Nephron progenitor cell (in vitro differentiated cells): ENCODE measurements at regions not wholly inside any gene's neighbourhood (a gene's known extent, or its start where the extent isn't known, plus 50 kb on each side); places are given as distances from the start of the nearest gene placed in this dataset.

Experiments used
- DNase-seq: peaks from one replicate; pipeline ENCODE4 v3.0.0; 2021
- H3K27ac Mint-ChIP-seq: 2 replicates; pipeline ENCODE4 v1.8.0; 2021; ENCODE audit warnings: mild to moderate bottlenecking, moderate library complexity, mixed read lengths
- H3K27me3 Mint-ChIP-seq: 2 replicates; pipeline ENCODE4 v1.8.0; 2021; ENCODE audit warnings: mild to moderate bottlenecking, low read depth, mixed read lengths; ENCODE audit not compliant: poor library complexity
- H3K36me3 Mint-ChIP-seq: 2 replicates; pipeline ENCODE4 v1.8.0; 2021; ENCODE audit warnings: low read depth, mixed read lengths
- H3K4me1 Mint-ChIP-seq: 2 replicates; pipeline ENCODE4 v1.8.0; 2021; ENCODE audit warnings: mixed read lengths
- H3K4me3 Mint-ChIP-seq: 2 replicates; pipeline ENCODE4 v1.8.0; 2021; ENCODE audit warnings: mild to moderate bottlenecking, moderate library complexity, mixed read lengths
- H3K9me3 Mint-ChIP-seq: 2 replicates; pipeline ENCODE4 v1.8.0; 2021; ENCODE audit warnings: mild to moderate bottlenecking, moderate library complexity, mixed read lengths
- TF ChIP-seq, protein P1 (sequence below): fragments of 200-600 bp; sonication (generic); IDR thresholded peaks from 2 replicates; pipeline ENCODE4 v1.5.0; 2021; ENCODE audit warnings: antibody characterized with exemption

DNA sequence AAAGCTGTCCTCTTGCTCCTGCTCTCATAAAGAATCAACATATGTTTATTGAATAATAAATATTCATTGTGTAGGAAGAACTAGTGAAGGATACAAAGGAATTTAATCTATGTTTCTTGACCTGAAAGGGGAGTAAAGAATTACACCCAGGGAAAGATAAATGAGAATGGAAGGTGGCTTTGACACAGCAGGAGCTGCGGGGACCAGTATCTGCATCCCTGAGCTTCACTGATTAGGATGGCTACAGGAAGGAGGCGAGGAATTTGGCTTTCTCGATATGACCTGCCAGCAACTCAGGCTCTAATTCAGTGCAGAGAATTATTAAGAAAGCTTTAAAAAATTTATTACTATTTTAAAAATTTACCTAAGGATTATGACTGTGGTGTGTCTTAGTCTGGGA lies 194.6 kb downstream of the SEC23IP start:
- Mint-ChIP-seq H3K27me3 (peaks cover 13% of the 10 kb centered on the region), H3K4me1 (peaks cover 25% of the 10 kb centered on the region), H3K36me3 (no peaks in the 10 kb centered on the region), H3K27ac (no peak overlapping the region), H3K4me3 (no peak overlapping the region), H3K9me3 (peaks cover 18% of the 10 kb centered on the region)
- TF ChIP-seq, protein P1, sequence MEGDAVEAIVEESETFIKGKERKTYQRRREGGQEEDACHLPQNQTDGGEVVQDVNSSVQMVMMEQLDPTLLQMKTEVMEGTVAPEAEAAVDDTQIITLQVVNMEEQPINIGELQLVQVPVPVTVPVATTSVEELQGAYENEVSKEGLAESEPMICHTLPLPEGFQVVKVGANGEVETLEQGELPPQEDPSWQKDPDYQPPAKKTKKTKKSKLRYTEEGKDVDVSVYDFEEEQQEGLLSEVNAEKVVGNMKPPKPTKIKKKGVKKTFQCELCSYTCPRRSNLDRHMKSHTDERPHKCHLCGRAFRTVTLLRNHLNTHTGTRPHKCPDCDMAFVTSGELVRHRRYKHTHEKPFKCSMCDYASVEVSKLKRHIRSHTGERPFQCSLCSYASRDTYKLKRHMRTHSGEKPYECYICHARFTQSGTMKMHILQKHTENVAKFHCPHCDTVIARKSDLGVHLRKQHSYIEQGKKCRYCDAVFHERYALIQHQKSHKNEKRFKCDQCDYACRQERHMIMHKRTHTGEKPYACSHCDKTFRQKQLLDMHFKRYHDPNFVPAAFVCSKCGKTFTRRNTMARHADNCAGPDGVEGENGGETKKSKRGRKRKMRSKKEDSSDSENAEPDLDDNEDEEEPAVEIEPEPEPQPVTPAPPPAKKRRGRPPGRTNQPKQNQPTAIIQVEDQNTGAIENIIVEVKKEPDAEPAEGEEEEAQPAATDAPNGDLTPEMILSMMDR, result no peak
- DNase-seq, result no peak

DNA sequence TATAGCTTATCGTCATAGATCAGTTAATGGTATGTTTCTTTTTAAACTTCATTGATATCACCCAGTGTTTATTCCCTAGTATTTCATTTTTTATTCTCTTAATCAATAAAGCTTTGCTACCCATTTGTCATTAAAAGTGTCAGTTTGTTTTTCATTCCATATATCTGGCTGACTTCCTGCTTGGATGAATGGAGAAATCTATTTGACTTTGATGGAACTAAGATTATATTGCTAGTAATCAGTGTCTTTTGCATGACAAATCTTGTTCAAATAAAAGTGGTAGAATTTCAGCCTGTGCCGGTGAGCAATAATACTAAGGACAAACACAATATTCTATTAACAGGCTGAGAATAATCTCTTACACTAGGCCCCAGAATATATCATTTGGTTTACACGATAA lies 203.3 kb downstream of the SEC23IP start:
- Mint-ChIP-seq H3K27me3 (no peaks in the 10 kb centered on the region), H3K9me3 (peaks cover 3% of the 10 kb centered on the region), H3K36me3 (no peaks in the 10 kb centered on the region), H3K27ac (no peak overlapping the region), H3K4me1 (peaks cover 9% of the 10 kb centered on the region), H3K4me3 (no peak overlapping the region)
- no peak for DNase-seq
- TF ChIP-seq, protein P1, result no peak

DNA sequence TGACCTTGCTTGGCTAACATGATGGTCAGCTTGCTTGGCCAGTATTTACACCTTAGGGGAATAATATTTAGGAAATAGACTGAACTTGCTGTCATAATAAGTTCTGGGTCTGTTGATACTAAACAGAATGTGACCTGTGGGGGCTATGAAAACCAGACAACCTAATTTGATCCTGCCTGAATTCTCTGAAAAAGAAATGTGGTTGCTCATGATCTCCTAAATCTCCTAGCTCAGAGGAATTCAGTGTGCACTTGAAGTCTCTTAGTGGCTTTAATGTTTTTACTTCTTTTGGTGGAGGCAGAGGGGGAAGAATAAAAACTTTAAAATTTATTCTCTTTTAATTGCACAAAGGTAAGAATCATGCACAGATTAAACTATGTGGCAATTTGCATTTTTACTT lies 205.2 kb downstream of the SEC23IP start:
- no peak for DNase-seq
- Mint-ChIP-seq H3K36me3 (no peaks in the 10 kb centered on the region), H3K27ac (no peak overlapping the region)

DNA sequence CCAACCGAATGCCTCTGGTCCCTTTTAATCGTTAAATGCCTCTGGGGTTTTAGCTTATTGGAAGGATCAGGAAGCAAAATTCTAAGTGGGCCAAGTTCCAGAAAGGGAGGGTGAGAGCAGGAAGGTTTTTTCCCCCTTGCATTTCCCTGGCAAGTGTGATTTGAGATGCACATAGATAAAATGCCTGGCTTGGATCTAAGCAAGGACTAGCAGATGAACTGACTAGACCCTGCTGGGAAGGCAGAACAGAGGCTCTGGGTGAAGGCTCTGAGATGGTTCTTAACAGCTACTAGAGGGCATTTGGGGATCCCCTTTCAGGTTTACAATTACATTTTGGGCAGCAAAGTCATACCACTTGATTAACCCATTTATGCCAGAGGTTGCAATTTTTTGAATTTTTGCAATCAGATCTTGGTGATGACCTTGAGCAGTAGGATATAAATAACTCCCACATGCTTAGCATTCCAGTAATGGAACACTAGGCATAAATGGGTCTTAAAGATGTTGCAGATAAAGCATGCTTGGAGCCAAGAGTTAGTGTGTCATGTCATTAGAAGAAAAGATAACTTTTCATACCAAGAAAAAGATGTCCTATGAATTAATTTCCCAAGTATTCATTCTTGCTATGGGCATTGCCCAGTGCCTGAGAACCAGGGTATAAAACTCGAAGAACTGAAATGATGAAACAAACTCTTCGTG lies 205.9 kb downstream of the SEC23IP start:
- no peak overlapping the region for H3K27ac Mint-ChIP-seq
- peaks cover 3% of the 10 kb centered on the region for H3K9me3 Mint-ChIP-seq
- TF ChIP-seq, protein P1, result no peak
- DNase-seq, result no peak
- H3K4me3 Mint-ChIP-seq, result no peak overlapping the region
- H3K36me3 Mint-ChIP-seq, result no peaks in the 10 kb centered on the region
- H3K27me3 Mint-ChIP-seq, result peaks cover 8% of the 10 kb centered on the region
- H3K4me1 Mint-ChIP-seq, result peaks cover 9% of the 10 kb centered on the region

More for the DNA sequence above, 205.2 kb downstream of the SEC23IP start:
- peaks cover 3% of the 10 kb centered on the region for H3K9me3 Mint-ChIP-seq
- TF ChIP-seq, protein P1, result no peak
- peaks cover 9% of the 10 kb centered on the region for H3K4me1 Mint-ChIP-seq
- no peak overlapping the region for H3K4me3 Mint-ChIP-seq
- H3K27me3 Mint-ChIP-seq, result peaks cover 7% of the 10 kb centered on the region

DNA sequence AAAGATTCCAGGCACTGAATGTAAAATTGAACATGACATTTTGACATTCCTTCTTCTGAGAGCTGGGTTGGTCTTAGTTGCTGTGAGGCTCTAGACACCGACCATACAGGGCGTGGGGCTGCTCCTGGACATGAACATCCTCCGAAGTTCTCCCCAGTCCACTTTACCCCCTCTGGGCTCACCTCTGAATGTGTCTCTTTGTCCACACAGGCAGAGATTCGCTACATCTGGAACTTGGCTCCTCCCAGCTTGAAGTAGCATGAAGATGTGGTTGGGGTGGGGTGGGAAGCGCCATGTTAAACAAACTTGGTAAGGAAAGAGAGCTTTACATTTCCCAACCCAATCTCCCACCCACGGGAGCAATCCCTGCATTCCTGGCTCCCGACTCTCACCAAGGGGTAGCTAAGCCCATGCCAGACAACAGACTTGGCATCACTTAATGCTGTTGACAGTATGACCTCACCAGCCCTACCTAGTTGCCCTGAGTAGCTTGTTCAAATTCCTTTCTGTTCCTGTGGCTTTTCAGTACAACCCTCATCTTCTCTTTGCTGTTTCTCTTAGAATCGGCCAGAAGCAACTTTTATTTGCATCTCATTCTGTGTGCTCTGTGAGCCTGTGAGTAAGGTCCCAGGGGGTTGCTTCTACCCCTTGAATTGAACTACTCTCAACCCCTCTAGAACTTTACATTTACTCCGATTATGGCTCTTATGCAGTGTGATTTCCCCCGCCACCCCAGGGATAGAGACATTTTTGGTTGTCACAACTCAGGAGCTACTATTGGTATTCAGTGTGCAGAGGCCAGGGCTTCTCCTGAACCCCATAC lies 211.4 kb downstream of the SEC23IP start:
- H3K4me1 Mint-ChIP-seq, result peaks cover 3% of the 10 kb centered on the region
- H3K27me3 Mint-ChIP-seq, result peaks cover 14% of the 10 kb centered on the region
- no peak for DNase-seq
- H3K27ac Mint-ChIP-seq, result no peak overlapping the region
- TF ChIP-seq, protein P1, result no peak
- H3K9me3 Mint-ChIP-seq, result no peaks in the 10 kb centered on the region
- no peaks in the 10 kb centered on the region for H3K36me3 Mint-ChIP-seq
- no peak overlapping the region for H3K4me3 Mint-ChIP-seq
